HG03521 (cell line): ENCODE measurements at regions not wholly inside any gene's neighbourhood (a gene's known extent, or its start where the extent isn't known, plus 50 kb on each side); places are given as distances from the start of the nearest gene placed in this dataset.
A peak's percentile ranks its signal among the peaks of the same experiment; 100 is the strongest.

Experiments
- ATAC-seq: cut with Tn5 transposase; IDR thresholded peaks from one replicate; pipeline ENCODE4 v1.9.1; 2021; ENCODE audit warnings: mild to moderate bottlenecking, moderate library complexity; ENCODE audit not compliant: unreplicated experiment

DNA sequence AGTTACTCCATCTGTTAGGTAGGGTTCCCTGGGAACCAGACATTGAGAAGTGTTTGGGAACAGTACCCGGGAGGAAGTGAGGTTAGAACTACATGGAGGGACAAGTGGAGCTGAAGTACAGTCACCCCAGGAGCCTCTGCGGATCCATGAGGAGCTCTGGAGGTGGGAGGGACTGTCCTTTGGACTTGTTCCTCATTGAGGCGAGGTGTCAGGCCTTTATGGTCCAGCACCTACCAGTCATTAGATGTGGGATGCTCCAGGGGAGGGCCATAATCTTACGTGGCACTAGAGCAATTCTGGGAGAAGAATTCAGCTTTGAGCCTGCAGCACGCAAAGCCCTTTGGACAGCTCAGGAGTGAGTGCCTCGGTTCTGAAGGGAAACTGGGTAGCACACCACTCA, 142.8 kb downstream of the DACT1 start:
- ATAC-seq, result no peak

- no peak for ATAC-seq
These were observed 144.2 kb downstream of the DACT1 start for GRCh38 chr14:58782011-58782410.

GRCh38 chr14:58783792-58784511, 146.2 kb downstream of the DACT1 start:
- ATAC-seq, result no peak

GRCh38 chr14:58784931-58785330, 147.2 kb downstream of the DACT1 start:
- ATAC-seq, result no peak

GRCh38 chr14:58785701-58786100, 147.9 kb downstream of the DACT1 start:
- ATAC-seq, result no peak

- no peak for ATAC-seq
These were observed 149.8 kb downstream of the DACT1 start for GRCh38 chr14:58787592-58787991.

- ATAC-seq, result no peak
These were observed 151.1 kb downstream of the DACT1 start for GRCh38 chr14:58788655-58789503.

- no peak for ATAC-seq
These were observed 152.0 kb downstream of the DACT1 start for GRCh38 chr14:58789736-58790135.

DNA sequence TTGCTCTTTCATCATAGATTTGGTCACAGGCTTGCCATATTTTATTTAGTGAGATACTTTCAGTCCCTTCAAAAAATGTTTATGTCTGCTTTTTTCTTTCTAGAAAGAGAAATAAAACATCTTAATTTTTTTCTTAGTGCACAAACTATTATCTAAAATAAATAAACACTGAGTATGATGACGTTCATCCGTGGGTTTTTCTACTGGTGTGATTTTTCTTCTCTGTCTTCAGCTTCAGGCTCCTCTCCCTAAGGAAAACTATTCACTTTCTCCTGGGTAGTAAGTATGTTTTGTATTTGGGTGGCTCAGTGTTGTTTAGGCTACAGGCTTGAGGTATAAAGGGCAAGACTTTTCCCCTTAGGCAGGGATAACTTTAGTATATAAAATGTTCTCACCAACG, 154.7 kb downstream of the DACT1 start:
- ATAC-seq, result no peak

- no peak for ATAC-seq
These were observed 155.5 kb downstream of the DACT1 start for GRCh38 chr14:58793131-58793740.

GRCh38 chr14:58794993-58795762, 157.4 kb downstream of the DACT1 start:
- no peak for ATAC-seq

GRCh38 chr14:58796242-58797009, 158.7 kb downstream of the DACT1 start:
- ATAC-seq, result no peak

DNA sequence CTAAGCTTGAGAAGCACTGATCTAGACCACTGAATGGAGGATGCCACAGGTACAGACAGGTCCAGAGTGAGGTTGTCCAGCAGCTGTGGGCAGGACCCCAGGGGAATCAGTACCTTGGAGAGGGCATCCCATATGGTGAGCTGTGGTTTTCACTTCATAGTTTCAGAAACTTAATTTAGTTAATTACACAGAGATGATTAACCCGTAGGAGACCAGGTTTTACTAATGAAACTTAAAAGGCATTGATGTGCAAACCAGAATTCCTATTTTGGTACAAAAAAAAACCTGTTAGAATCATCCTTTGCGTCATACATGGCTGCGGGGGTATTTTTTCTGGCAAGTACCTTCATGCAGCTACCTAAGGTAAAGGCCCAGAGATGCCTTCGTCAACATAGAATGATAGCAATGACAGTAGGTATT, 159.3 kb downstream of the DACT1 start:
- ATAC-seq, result peak; percentile 77

DNA sequence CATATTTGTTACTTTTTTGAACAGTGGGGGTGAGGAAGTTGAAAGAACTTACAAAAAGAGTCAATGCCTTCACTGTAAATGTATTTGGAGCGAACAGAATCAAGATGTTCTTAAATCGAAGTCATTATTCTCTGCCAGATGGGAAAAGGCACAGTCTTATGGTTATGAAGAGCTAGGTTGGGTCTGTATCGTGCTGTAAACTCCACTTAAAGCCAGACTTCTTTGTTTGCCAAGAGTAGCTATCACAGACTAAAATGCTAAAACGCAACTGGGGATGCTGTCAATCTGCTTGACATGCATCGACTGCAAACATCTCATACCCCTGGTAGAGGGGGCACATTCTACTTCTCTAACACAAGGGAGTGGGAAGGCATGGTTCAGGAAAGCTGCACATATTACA, 160.4 kb downstream of the DACT1 start:
- no peak for ATAC-seq

DNA sequence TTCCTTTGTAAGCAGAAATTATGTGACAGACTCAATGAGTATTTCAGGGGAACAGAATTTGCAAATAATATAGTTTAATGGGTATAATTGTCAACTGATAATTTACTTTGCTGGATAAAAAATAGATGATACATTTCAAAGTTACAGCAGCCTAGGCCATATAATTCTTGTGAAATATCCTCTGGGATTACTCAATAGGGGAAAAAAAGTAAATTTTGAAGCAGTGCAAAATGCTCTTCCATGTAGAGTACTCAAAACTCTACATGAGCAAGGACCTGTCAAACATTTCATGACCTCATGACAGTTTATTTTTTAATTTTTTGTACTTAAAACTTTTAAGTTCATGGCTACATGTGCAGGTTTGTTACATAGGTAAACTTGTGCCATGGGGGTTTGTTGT, 163.3 kb downstream of the DACT1 start:
- ATAC-seq, result no peak

GRCh38 chr14:58805057-58805456, 167.3 kb downstream of the DACT1 start:
- ATAC-seq, result no peak

- ATAC-seq, result no peak
These were observed 168.0 kb downstream of the DACT1 start for GRCh38 chr14:58805605-58806409.

GRCh38 chr14:58807191-58807590, 169.4 kb downstream of the DACT1 start:
- ATAC-seq, result no peak

DNA sequence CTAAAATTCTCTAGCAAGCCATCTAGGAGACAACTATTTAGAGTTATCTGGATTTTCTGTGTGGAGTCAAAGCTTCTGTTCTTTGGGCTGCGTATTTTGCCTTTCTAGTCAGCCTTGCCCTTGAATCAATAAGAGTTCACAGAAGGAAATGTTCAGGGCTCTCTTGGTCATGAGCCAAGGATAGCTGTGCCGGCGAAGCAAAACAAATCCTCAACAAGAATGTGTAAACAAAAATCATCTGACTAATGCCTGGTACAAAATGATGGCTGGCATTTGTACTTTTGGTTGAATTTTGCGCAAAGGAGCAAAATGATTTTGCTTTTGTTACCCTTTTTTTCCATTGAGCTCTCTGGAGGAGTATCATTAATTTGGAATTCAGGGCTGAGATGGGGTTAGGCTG, 171.1 kb downstream of the DACT1 start:
- no peak for ATAC-seq

DNA sequence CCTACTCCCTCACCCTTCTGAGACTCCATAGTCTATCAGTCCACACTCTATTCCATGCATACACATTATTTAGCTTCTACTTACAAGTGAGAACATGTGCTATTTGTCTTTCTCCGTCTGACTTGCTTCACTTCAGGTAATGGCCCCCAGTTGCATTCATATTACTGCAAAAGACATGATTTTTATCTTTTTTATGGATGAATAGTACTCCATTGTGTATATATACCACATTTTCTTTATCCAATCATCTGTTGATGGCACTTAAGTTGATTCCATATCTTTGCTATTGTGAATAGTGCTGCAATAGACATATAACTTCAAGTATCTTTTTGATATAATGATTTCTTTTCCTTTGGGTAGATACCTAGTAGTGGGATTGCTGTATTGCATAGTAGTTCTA, 171.8 kb downstream of the DACT1 start:
- ATAC-seq, result no peak
